Hepatocyte (in vitro differentiated cells): ENCODE measurements at regions not wholly inside any gene's neighbourhood (a gene's known extent, or its start where the extent isn't known, plus 50 kb on each side); places are given as distances from the start of the nearest gene placed in this dataset.

ENCODE experiments used
- DNase-seq: peaks from one replicate; pipeline ENCODE4 v3.0.0-alpha.2; 2016; ENCODE audit warnings: low spot score
- H2AFZ ChIP-seq: fragments of 200-600 bp; sonication (generic); 2 replicates; pipeline ENCODE4 v1.6.0; 2016; ENCODE audit warnings: antibody characterized with exemption, mild to moderate bottlenecking
- H3K27ac ChIP-seq: fragments of 200-600 bp; sonication (generic); 2 replicates; pipeline ENCODE4 v1.5.1; 2016; ENCODE audit warnings: mild to moderate bottlenecking
- H3K27me3 ChIP-seq: fragments of 200-600 bp; sonication (generic); 2 replicates; pipeline ENCODE4 v1.6.1; 2016
- H3K36me3 ChIP-seq: fragments of 200-600 bp; sonication (generic); replicated peaks from 2 replicates; pipeline ENCODE4 v1.5.1; 2016; ENCODE audit warnings: low read depth; ENCODE audit not compliant: insufficient read depth
- H3K4me1 ChIP-seq: fragments of 200-600 bp; sonication (generic); 2 replicates; pipeline ENCODE4 v1.5.1; 2016; ENCODE audit warnings: mild to moderate bottlenecking, moderate library complexity; ENCODE audit not compliant: insufficient read depth
- H3K4me2 ChIP-seq: fragments of 200-600 bp; sonication (generic); 2 replicates; pipeline ENCODE4 v1.6.0; 2016
- H3K4me3 ChIP-seq: fragments of 200-600 bp; sonication (generic); 2 replicates; pipeline ENCODE4 v1.5.1; 2016; ENCODE audit warnings: mild to moderate bottlenecking
- H3K79me2 ChIP-seq: fragments of 200-600 bp; sonication (generic); 2 replicates; pipeline ENCODE4 v1.6.0; 2017; ENCODE audit warnings: mild to moderate bottlenecking
- H3K9me2 ChIP-seq: fragments of 200-600 bp; sonication (generic); replicated peaks from 2 replicates; pipeline ENCODE4 v1.6.0; 2017; ENCODE audit warnings: mild to moderate bottlenecking; ENCODE audit not compliant: insufficient read depth
- H3K9me3 ChIP-seq: fragments of 200-600 bp; sonication (generic); 2 replicates; pipeline ENCODE4 v1.5.1; 2016; ENCODE audit warnings: low read depth, mild to moderate bottlenecking
- H4K20me1 ChIP-seq: fragments of 200-600 bp; sonication (generic); 2 replicates; pipeline ENCODE4 v1.6.0; 2016; ENCODE audit warnings: mild to moderate bottlenecking; ENCODE audit not compliant: insufficient read depth, poor library complexity, severe bottlenecking
- CTCF ChIP-seq: fragments of 200-600 bp; sonication (generic); IDR thresholded peaks from 2 replicates; pipeline ENCODE4 v1.5.1; 2016; ENCODE audit warnings: antibody characterized with exemption, mild to moderate bottlenecking; ENCODE audit not compliant: poor library complexity
- EZH2 ChIP-seq: fragments of 200-600 bp; sonication (generic); IDR thresholded peaks from 2 replicates; pipeline ENCODE4 v1.6.1; 2016; ENCODE audit warnings: antibody characterized with exemption, mild to moderate bottlenecking, borderline replicate concordance
- EZH2phosphoT487 ChIP-seq: fragments of 200-600 bp; sonication (generic); IDR thresholded peaks from one replicate; pipeline ENCODE4 v1.6.1; 2018; ENCODE audit warnings: antibody characterized with exemption, mild to moderate bottlenecking, low read depth, moderate library complexity; ENCODE audit not compliant: unreplicated experiment, severe bottlenecking
- WGBS: methylation state at CpG from one replicate; pipeline ENCODE4 v1.1.6; 2016; ENCODE audit warnings: low lambda C conversion rate; ENCODE audit errors: missing lambda C conversion rate; 5-methylcytosine and 5-hydroxymethylcytosine counted together

- H4K20me1 ChIP-seq = no peaks in the 10 kb centered on the region
- TF ChIP-seq CTCF (no peak), EZH2phosphoT487 (no peak), EZH2 (no peak)
Measured at GRCh38 chr10:60453036-60453435, 63.4 kb upstream of the ANK3 start.

GRCh38 chr10:60450291-60450690 is 60.6 kb upstream of the ANK3 start:
- H3K27me3 ChIP-seq = no peaks in the 10 kb centered on the region
- no peaks in the 10 kb centered on the region for H4K20me1 ChIP-seq
- no peak overlapping the region for H3K4me3 ChIP-seq
- WGBS = 96% methylated on average over 4 of the region's 4 CpGs
- H2AFZ ChIP-seq = no peak overlapping the region
- TF ChIP-seq CTCF (no peak), EZH2 (no peak), EZH2phosphoT487 (no peak)
- no peaks in the 10 kb centered on the region for H3K9me3 ChIP-seq
- H3K36me3 ChIP-seq = no peaks in the 10 kb centered on the region
- no peak overlapping the region for H3K27ac ChIP-seq
- H3K4me1 ChIP-seq = peaks cover 15% of the 10 kb centered on the region
- H3K4me2 ChIP-seq = no peak overlapping the region
- H3K79me2 ChIP-seq = no peaks in the 10 kb centered on the region
- DNase-seq = no peak
- H3K9me2 ChIP-seq = no peaks in the 10 kb centered on the region

More at GRCh38 chr10:60453036-60453435, 63.4 kb upstream of the ANK3 start:
- no peaks in the 10 kb centered on the region for H3K4me1 ChIP-seq
- no peaks in the 10 kb centered on the region for H3K36me3 ChIP-seq
- H3K9me2 ChIP-seq = no peaks in the 10 kb centered on the region
- no peak overlapping the region for H3K27ac ChIP-seq
- H2AFZ ChIP-seq = no peak overlapping the region
- no peaks in the 10 kb centered on the region for H3K79me2 ChIP-seq
- no peaks in the 10 kb centered on the region for H3K9me3 ChIP-seq
- no peaks in the 10 kb centered on the region for H3K27me3 ChIP-seq
- no peak for DNase-seq
- 63% methylated on average over 2 of the region's 2 CpGs for WGBS
- no peak overlapping the region for H3K4me3 ChIP-seq
- no peak overlapping the region for H3K4me2 ChIP-seq

GRCh38 chr10:60448246-60448645 is 58.6 kb upstream of the ANK3 start:
- no peak for DNase-seq

More at GRCh38 chr10:60448246-60448645, 58.6 kb upstream of the ANK3 start:
- Histone ChIP-seq H3K9me3 (no peaks in the 10 kb centered on the region), H2AFZ (no peak overlapping the region), H3K4me1 (peaks cover 15% of the 10 kb centered on the region), H3K79me2 (no peaks in the 10 kb centered on the region), H3K27ac (no peak overlapping the region), H3K4me2 (no peak overlapping the region), H3K36me3 (no peaks in the 10 kb centered on the region), H4K20me1 (no peaks in the 10 kb centered on the region), H3K9me2 (no peaks in the 10 kb centered on the region), H3K27me3 (no peaks in the 10 kb centered on the region), H3K4me3 (no peak overlapping the region)
- TF ChIP-seq EZH2phosphoT487 (no peak), CTCF (no peak), EZH2 (no peak)
- WGBS = 92% methylated on average over 3 of the region's 3 CpGs
